ENCODE measurements at regions not wholly inside any gene's neighbourhood (a gene's known extent, or its start where the extent isn't known, plus 50 kb on each side); places are given as distances from the start of the nearest gene placed in this dataset.

DNA sequence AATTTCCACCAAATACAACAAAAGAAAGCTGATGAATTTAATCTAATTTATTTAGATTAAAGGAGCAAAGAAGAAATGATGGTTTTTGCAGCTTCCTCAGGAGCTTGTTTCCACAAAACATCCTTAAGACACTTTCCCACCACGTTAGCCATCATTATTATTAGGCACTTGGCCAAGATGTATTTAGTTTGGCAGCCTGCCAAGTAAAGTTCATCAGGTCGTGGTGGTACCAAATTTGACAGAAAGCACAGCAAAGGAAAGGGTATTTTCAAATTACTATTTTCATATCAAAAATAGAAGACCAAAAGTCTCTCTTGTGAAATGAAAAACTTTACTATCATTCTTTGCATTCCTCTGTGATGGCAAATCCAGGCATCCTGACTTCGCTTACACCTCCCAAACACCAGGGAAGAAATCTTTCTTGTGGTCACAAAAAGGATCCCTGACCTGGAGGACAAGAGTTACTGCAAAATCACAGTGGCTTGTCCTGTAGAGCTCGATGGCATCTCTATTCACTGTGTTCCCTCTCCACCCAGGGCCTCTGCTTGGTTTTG, 123.1 kb upstream of the INHBA start:
- Histone ChIP-seq H3K4me3 (no peak overlapping the region), H3K36me3 (no peaks in the 10 kb centered on the region), H3K4me1 (no peaks in the 10 kb centered on the region), H3K27ac (no peak overlapping the region), H3K27me3 (ENCODE audit: low read depth) (no peaks in the 10 kb centered on the region), H3K9me3 (no peaks in the 10 kb centered on the region)
- TF ChIP-seq, protein P1, sequence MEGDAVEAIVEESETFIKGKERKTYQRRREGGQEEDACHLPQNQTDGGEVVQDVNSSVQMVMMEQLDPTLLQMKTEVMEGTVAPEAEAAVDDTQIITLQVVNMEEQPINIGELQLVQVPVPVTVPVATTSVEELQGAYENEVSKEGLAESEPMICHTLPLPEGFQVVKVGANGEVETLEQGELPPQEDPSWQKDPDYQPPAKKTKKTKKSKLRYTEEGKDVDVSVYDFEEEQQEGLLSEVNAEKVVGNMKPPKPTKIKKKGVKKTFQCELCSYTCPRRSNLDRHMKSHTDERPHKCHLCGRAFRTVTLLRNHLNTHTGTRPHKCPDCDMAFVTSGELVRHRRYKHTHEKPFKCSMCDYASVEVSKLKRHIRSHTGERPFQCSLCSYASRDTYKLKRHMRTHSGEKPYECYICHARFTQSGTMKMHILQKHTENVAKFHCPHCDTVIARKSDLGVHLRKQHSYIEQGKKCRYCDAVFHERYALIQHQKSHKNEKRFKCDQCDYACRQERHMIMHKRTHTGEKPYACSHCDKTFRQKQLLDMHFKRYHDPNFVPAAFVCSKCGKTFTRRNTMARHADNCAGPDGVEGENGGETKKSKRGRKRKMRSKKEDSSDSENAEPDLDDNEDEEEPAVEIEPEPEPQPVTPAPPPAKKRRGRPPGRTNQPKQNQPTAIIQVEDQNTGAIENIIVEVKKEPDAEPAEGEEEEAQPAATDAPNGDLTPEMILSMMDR (IDR thresholded peaks at IDR 0.05): no peak
- DNase-seq (no peak), ATAC-seq (no peak)
- intact Hi-C loops (cut with DNase I): no loop called here

DNA sequence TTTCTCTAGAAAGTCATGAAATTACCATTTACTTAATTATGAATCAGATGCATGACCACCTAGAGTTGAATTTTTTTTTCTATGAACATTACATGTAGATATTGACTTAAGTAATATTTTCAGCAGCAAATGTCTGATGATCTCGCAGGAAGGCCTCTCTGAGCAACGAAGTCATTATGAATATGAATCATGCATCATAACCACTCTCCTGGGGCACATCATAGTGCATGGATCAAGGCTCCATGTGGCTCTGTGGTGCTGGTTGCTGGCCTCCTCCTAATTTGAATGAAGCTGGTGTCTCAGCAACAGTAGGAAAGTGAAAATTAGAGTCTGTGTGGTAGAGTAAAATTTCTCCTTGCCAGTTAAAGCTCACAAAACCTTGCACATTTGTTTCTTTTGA, 121.4 kb upstream of the INHBA start:
- Histone ChIP-seq H3K9me3 (no peaks in the 10 kb centered on the region), H3K4me1 (no peaks in the 10 kb centered on the region), H3K27ac (no peak overlapping the region), H3K36me3 (no peaks in the 10 kb centered on the region), H3K4me3 (no peak overlapping the region), H3K27me3 (ENCODE audit: low read depth) (no peaks in the 10 kb centered on the region)
- ATAC-seq (no peak), DNase-seq (no peak)
- intact Hi-C loops (cut with DNase I): no loop called here
- TF ChIP-seq, protein P1 (IDR thresholded peaks at IDR 0.05): no peak

DNA sequence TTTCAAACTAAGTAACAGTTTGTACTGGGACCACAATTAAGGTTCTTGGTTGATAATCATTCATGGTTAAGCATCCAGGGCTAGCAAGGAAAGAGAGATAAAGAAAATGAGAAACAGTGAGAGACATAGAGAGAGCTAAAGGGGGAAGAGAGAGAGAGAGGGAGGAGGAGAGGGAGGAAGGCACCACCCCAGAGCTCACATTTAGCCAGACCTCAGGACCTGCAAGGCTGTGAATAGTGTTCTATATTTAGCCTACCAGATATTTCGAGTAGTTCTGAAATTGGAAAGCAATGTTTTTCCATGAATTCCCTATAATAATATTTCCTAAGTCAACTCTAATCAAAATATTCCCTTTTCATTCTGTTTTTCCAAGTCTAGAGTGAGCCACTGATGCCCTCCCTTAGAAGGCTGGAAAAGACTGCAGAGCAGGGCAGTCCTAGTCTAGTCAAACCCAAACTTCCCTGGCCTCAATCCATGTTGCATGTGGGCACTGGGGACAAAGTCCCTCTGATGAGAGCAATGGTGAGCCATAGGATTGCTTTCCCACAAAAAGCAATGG, 119.4 kb upstream of the INHBA start:
- no peaks in the 10 kb centered on the region for H3K9me3 ChIP-seq
- H3K27me3 ChIP-seq (ENCODE audit: low read depth): no peaks in the 10 kb centered on the region
- DNase-seq: no peak
- intact Hi-C loops (cut with DNase I): no loop called here
- H3K36me3 ChIP-seq: no peaks in the 10 kb centered on the region
- TF ChIP-seq, protein P1 (IDR thresholded peaks at IDR 0.05): no peak
- H3K4me3 ChIP-seq: no peak overlapping the region
- no peak overlapping the region for H3K27ac ChIP-seq
- no peaks in the 10 kb centered on the region for H3K4me1 ChIP-seq
- ATAC-seq: no peak

DNA sequence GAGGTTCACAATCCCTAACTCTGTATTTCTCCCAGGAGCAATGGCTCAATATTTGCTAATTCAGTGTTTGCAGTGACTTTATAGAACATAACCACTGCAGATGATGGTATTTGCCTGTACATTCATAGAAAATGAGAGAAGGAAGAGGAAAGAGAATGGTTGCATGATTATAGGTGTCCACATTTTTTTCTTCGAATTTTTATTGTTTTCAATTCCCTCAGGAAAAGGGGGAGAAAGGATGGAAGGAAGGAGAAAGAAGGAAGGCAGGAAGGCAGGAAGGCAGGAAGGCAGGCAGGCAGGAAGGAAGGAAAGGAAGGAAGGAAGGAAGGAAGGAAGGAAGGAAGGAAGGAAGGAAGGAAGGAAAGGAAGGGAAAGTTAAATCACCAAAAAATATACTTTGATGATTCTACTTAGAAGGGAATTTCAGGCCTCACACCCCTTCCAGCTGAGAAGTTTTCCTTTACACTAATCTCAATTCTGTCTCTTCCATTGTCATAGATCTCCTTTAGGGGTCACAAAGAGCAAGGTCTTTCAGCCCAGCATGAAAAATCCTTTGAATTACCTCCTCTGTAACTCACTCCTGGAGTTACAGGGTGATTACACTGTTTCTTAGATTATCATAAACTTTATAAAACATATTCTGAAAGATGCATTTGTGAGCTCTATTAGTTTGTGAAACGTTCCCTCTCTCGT, 118.8 kb upstream of the INHBA start:
- DNase-seq: no peak
- ATAC-seq: no peak
- Histone ChIP-seq H3K4me1 (no peaks in the 10 kb centered on the region), H3K27me3 (ENCODE audit: low read depth) (no peaks in the 10 kb centered on the region), H3K36me3 (no peaks in the 10 kb centered on the region), H3K4me3 (no peak overlapping the region), H3K9me3 (no peaks in the 10 kb centered on the region), H3K27ac (no peak overlapping the region)
- TF ChIP-seq, protein P1 (IDR thresholded peaks at IDR 0.05): no peak
- intact Hi-C loops (cut with DNase I): no loop called here

DNA sequence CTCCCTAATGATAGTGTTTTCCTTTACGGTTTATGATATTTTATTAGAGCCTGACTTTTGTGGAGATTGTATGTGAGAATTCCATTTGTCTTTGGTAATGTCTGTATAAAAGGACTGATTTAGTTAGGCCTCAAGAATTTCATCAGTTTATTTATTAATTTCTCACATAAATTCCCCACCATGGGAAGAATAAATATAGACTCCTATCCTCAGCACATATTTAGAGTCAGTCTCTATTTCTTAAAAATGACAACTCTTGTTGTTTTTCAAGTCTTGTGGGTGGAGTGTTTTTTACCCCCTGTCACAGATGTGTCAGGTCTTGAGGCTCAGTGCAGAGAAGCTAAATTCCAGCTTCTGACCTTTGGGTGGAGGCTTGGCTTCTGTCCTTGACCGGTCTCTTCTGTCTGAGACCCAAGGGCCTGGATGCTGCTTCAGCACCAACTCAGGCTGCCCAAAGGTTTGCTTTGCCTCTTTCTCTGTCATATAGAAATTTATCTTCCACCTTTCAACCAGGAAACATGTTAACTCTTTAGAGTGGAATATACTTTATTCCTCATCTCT, 117.3 kb upstream of the INHBA start:
- TF ChIP-seq, protein P1 (IDR thresholded peaks at IDR 0.05): no peak
- no peak for DNase-seq
- Histone ChIP-seq H3K9me3 (no peaks in the 10 kb centered on the region), H3K4me1 (no peaks in the 10 kb centered on the region), H3K4me3 (no peak overlapping the region), H3K36me3 (no peaks in the 10 kb centered on the region), H3K27me3 (ENCODE audit: low read depth) (no peaks in the 10 kb centered on the region), H3K27ac (no peak overlapping the region)
- intact Hi-C loops (cut with DNase I): no loop called here
- no peak for ATAC-seq
